Caco-2 (cell line): ENCODE measurements at regions not wholly inside any gene's neighbourhood (a gene's known extent, or its start where the extent isn't known, plus 50 kb on each side); places are given as distances from the start of the nearest gene placed in this dataset.

Experiments used
- BruUV-seq: library from RNA; stranded (reverse); fragments of 400-500 nt; replicated peaks from 2 replicates; lab custom pipeline; 2021; lab: Mats Ljungman, UMichigan
- CTCF ChIA-PET: fragments of 300-600 bp; sonication (Branson Sonifier 250); formaldehyde crosslinking; loops from one replicate; lab custom pipeline; 2022; ENCODE audit warnings: antibody characterized with exemption; lab: Charles Lee
- POLR2A ChIA-PET: fragments of 300-600 bp; sonication (Branson Sonifier 250); formaldehyde crosslinking; loops from one replicate; lab custom pipeline; 2022; ENCODE audit warnings: antibody characterized with exemption; lab: Charles Lee
- DNase-seq, 2 experiments: peaks; one replicate each; pipeline versions ENCODE4 v3.0.0 to v3.0.0-alpha.2; 2020 to 2022
- H3K27me3 ChIP-seq: replicated peaks from 2 replicates; pipeline ENCODE4 v1.6.0; 2011; ENCODE audit warnings: low read length; ENCODE audit not compliant: control insufficient read depth, insufficient read depth
- H3K36me3 ChIP-seq: 2 replicates; pipeline ENCODE4 v1.5.1; 2011; ENCODE audit warnings: low read length; ENCODE audit not compliant: control insufficient read depth, insufficient read depth
- H3K4me1 ChIP-seq: fragments of 250-450 bp; sonication (Bioruptor Pico); 2 replicates; pipeline ENCODE4 v1.5.1; 2020; ENCODE audit warnings: mild to moderate bottlenecking
- H3K4me3 ChIP-seq: 2 replicates; pipeline ENCODE4 v1.5.1; 2011; ENCODE audit warnings: low read depth, mild to moderate bottlenecking, control low read depth, low read length
- H3K9me3 ChIP-seq: fragments of 250-450 bp; sonication (Bioruptor Pico); 2 replicates; pipeline ENCODE4 v1.5.1; 2020; ENCODE audit warnings: mild to moderate bottlenecking, moderate library complexity
- H3K27ac Mint-ChIP-seq: one replicate; pipeline ENCODE4 v1.8.0; 2022; ENCODE audit warnings: mixed read lengths; ENCODE audit not compliant: unreplicated experiment
- H3K27me3 Mint-ChIP-seq: one replicate; pipeline ENCODE4 v1.8.0; 2022; ENCODE audit warnings: mixed read lengths; ENCODE audit not compliant: insufficient read depth, unreplicated experiment
- H3K36me3 Mint-ChIP-seq: one replicate; pipeline ENCODE4 v1.8.0; 2022; ENCODE audit warnings: mild to moderate bottlenecking, mixed read lengths; ENCODE audit not compliant: insufficient read depth, unreplicated experiment
- H3K4me1 Mint-ChIP-seq: one replicate; pipeline ENCODE4 v1.8.0; 2022; ENCODE audit warnings: low read depth, mixed read lengths; ENCODE audit not compliant: unreplicated experiment
- H3K4me3 Mint-ChIP-seq: one replicate; pipeline ENCODE4 v1.8.0; 2022; ENCODE audit warnings: mild to moderate bottlenecking, moderate library complexity, mixed read lengths; ENCODE audit not compliant: unreplicated experiment
- H3K9me3 Mint-ChIP-seq: one replicate; pipeline ENCODE4 v1.8.0; 2022; ENCODE audit warnings: mixed read lengths; ENCODE audit not compliant: unreplicated experiment
- CTCF ChIP-seq, 2 experiments: fragments of 200-600 bp in 1 of 2; IDR thresholded peaks; 1 replicate in 1 of 2; 2 replicates in 1 of 2; pipeline versions ENCODE4 v1.5.1 to v1.8.0; 2011 to 2022; ENCODE audit warnings: antibody characterized with exemption in 1 of 2, control low read depth in 1 of 2, inconsistent platforms in 1 of 2, low read depth in 1 of 2, low read length in 1 of 2, mild to moderate bottlenecking in 1 of 2, moderate library complexity in 1 of 2; ENCODE audit not compliant: insufficient read depth in 1 of 2, severe bottlenecking in 1 of 2, unreplicated experiment in 1 of 2
- intact Hi-C: fragments of 100-400 bp; cut with micrococcal nuclease; formaldehyde crosslinking; loops from one replicate; pipeline ENCODE4 v1.10.0; 2022; ENCODE audit not compliant: unreplicated experiment

GRCh38 chr16:76748461-76749348 is 442.3 kb upstream of the MON1B start:
- Histone ChIP-seq H3K4me3 (no peak overlapping the region), H3K9me3 (no peaks in the 10 kb centered on the region), H3K36me3 (no peaks in the 10 kb centered on the region), H3K4me1 (peaks cover 4% of the 10 kb centered on the region; the same call in 1 of the 2 replicates), H3K27me3 (no peaks in the 10 kb centered on the region)
- H3K4me1 Mint-ChIP-seq, result no peaks in the 10 kb centered on the region
- BruUV-seq, result no TSS peak
- POLR2A ChIA-PET, result no interaction called here
- intact Hi-C loops, result no loop called here
- no peak overlapping the region for H3K4me3 Mint-ChIP-seq
- DNase-seq, result no peak
- H3K27me3 Mint-ChIP-seq, result no peaks in the 10 kb centered on the region
- H3K9me3 Mint-ChIP-seq, result no peaks in the 10 kb centered on the region
- H3K36me3 Mint-ChIP-seq, result no peaks in the 10 kb centered on the region
- no peak overlapping the region for H3K27ac Mint-ChIP-seq
- TF ChIP-seq CTCF (IDR thresholded peaks at IDR 0.05; ENCODE audit: insufficient read depth in 1 of 2, low read depth in 1 of 2, low read length in 1 of 2, severe bottlenecking in 1 of 2, unreplicated experiment in 1 of 2), result no peak
- CTCF ChIA-PET, result no interaction called here

- no peak overlapping the region for H3K27ac Mint-ChIP-seq
- Histone ChIP-seq H3K9me3 (no peaks in the 10 kb centered on the region), H3K36me3 (no peaks in the 10 kb centered on the region), H3K27me3 (no peaks in the 10 kb centered on the region), H3K4me3 (no peak overlapping the region), H3K4me1 (peaks cover 4% of the 10 kb centered on the region; the same call in 1 of the 2 replicates)
- no peak for DNase-seq
- POLR2A ChIA-PET, result no interaction called here
- BruUV-seq, result no TSS peak
- no peaks in the 10 kb centered on the region for H3K36me3 Mint-ChIP-seq
- intact Hi-C loops, result no loop called here
- TF ChIP-seq CTCF (IDR thresholded peaks at IDR 0.05; ENCODE audit: insufficient read depth in 1 of 2, low read depth in 1 of 2, low read length in 1 of 2, severe bottlenecking in 1 of 2, unreplicated experiment in 1 of 2), result no peak
- H3K4me1 Mint-ChIP-seq, result no peaks in the 10 kb centered on the region
- H3K4me3 Mint-ChIP-seq, result no peak overlapping the region
- CTCF ChIA-PET, result no interaction called here
- H3K9me3 Mint-ChIP-seq, result no peaks in the 10 kb centered on the region
- no peaks in the 10 kb centered on the region for H3K27me3 Mint-ChIP-seq
These were observed 441.1 kb upstream of the MON1B start for GRCh38 chr16:76749780-76750375.

- H3K9me3 Mint-ChIP-seq, result no peaks in the 10 kb centered on the region
- Histone ChIP-seq H3K4me3 (no peak overlapping the region), H3K9me3 (no peaks in the 10 kb centered on the region), H3K4me1 (no peaks in the 10 kb centered on the region), H3K36me3 (no peaks in the 10 kb centered on the region), H3K27me3 (no peaks in the 10 kb centered on the region)
- H3K4me1 Mint-ChIP-seq, result no peaks in the 10 kb centered on the region
- DNase-seq, result no peak
- CTCF ChIA-PET, result no interaction called here
- intact Hi-C loops, result no loop called here
- BruUV-seq, result no TSS peak
- H3K36me3 Mint-ChIP-seq, result no peaks in the 10 kb centered on the region
- TF ChIP-seq CTCF (IDR thresholded peaks at IDR 0.05; ENCODE audit: insufficient read depth in 1 of 2, low read depth in 1 of 2, low read length in 1 of 2, severe bottlenecking in 1 of 2, unreplicated experiment in 1 of 2), result no peak
- no peak overlapping the region for H3K27ac Mint-ChIP-seq
- H3K4me3 Mint-ChIP-seq, result no peak overlapping the region
- H3K27me3 Mint-ChIP-seq, result no peaks in the 10 kb centered on the region
- POLR2A ChIA-PET, result no interaction called here
These were observed 435.5 kb upstream of the MON1B start for GRCh38 chr16:76755496-76755895.
